Body of pancreas (tissue), 4 donors: ENCODE measurements at regions not wholly inside any gene's neighbourhood (a gene's known extent, or its start where the extent isn't known, plus 50 kb on each side); places are given as distances from the start of the nearest gene placed in this dataset.

Experiments
- ATAC-seq: fragments of 150-250 bp; one replicate; pipeline ENCODE4 v1.9.1; 2016
- DNase-seq, 4 donors: peaks; one replicate each; pipeline ENCODE4 v3.0.0-alpha.2; 2019
- H3K27ac ChIP-seq, 4 donors: fragments of 200-600 bp; sonication (generic); 1 replicate in 3 of 4; 2 replicates in 1 of 4; pipeline versions ENCODE4 v1.5.1 to v1.6.1; 2016 to 2019; ENCODE audit warnings: mild to moderate bottlenecking in 1 of 4, mixed read lengths in 1 of 4, moderate library complexity in 1 of 4
- H3K27me3 ChIP-seq, 2 donors: fragments of 200-600 bp; sonication (generic); one replicate each; pipeline ENCODE4 v1.6.0; 2016; ENCODE audit warnings: mild to moderate bottlenecking in 1 of 2
- H3K36me3 ChIP-seq, 2 donors: fragments of 200-600 bp; sonication (generic); replicated peaks in 1 of 2; 2 replicates each; pipeline ENCODE4 v1.5.1; 2016; ENCODE audit warnings: low read depth in 2 of 2; ENCODE audit not compliant: insufficient read depth in 1 of 2
- H3K4me1 ChIP-seq: fragments of 200-600 bp; sonication (generic); one replicate; pipeline ENCODE4 v1.6.0; 2016
- H3K4me3 ChIP-seq, 2 donors: fragments of 200-600 bp; sonication (generic); 1 replicate in 1 of 2; 2 replicates in 1 of 2; pipeline ENCODE4 v1.5.1; 2016 to 2019
- H3K9me3 ChIP-seq, 3 donors: fragments of 200-600 bp; sonication (generic); 1 replicate in 2 of 3; 2 replicates in 1 of 3; pipeline ENCODE4 v1.5.1; 2016
- CTCF ChIP-seq, 7 experiments: fragments of 450-650 bp in 4 of 7; fragments of 200-600 bp in 3 of 7; sonication (generic) in 3 of 7; IDR thresholded peaks; one replicate each; pipeline ENCODE4 v1.5.1; 2016 to 2019; ENCODE audit warnings: antibody characterized with exemption in 7 of 7
- POLR2A ChIP-seq, 3 donors: fragments of 450-650 bp; IDR thresholded peaks; one replicate each; pipeline ENCODE4 v1.6.1; 2016; ENCODE audit warnings: antibody characterized with exemption in 3 of 3, mild to moderate bottlenecking in 2 of 3
- WGBS, 2 donors: methylation state at CpG; one replicate each; pipeline ENCODE4 v1.1.5; 2017; 5-methylcytosine and 5-hydroxymethylcytosine counted together
- intact Hi-C: fragments of 100-400 bp; cut with DNase I; formaldehyde crosslinking; loops from one replicate; pipeline ENCODE4 v1.15.1; 2023

GRCh38 chr2:40915651-40916050 lies 463.8 kb upstream of the SLC8A1 start:
- ATAC-seq (no peak), DNase-seq (no peak)
- Histone ChIP-seq H3K27me3 (no peaks in the 10 kb centered on the region), H3K4me1 (no peaks in the 10 kb centered on the region), H3K9me3 (no peaks in the 10 kb centered on the region), H3K4me3 (no peak overlapping the region), H3K36me3 (no peaks in the 10 kb centered on the region), H3K27ac (no peak overlapping the region)
- no peak for TF ChIP-seq CTCF (IDR thresholded peaks at IDR 0.05)
- TF ChIP-seq POLR2A (IDR thresholded peaks at IDR 0.05) = no peak
- intact Hi-C loops = no loop called here

- Histone ChIP-seq H3K27me3 (no peaks in the 10 kb centered on the region), H3K4me3 (no peak overlapping the region), H3K9me3 (no peaks in the 10 kb centered on the region), H3K36me3 (no peaks in the 10 kb centered on the region), H3K4me1 (no peaks in the 10 kb centered on the region), H3K27ac (no peak overlapping the region)
- ATAC-seq (no peak), DNase-seq (no peak)
- TF ChIP-seq POLR2A (IDR thresholded peaks at IDR 0.05) (no peak), CTCF (IDR thresholded peaks at IDR 0.05) (no peak)
- intact Hi-C loops = no loop called here
- WGBS, 2 donors = 53 to 57% methylated on average over 2 of the region's 2 CpGs
These were observed 483.5 kb upstream of the SLC8A1 start for GRCh38 chr2:40935349-40935748.

GRCh38 chr2:40937284-40937683 lies 485.4 kb upstream of the SLC8A1 start:
- no peaks in the 10 kb centered on the region for H3K4me1 ChIP-seq
- DNase-seq = no peak
- ATAC-seq = no peak
- intact Hi-C loops = no loop called here
- WGBS, 2 donors = 48 to 67% methylated on average over 3 of the region's 3 CpGs
- TF ChIP-seq POLR2A (IDR thresholded peaks at IDR 0.05) (no peak), CTCF (IDR thresholded peaks at IDR 0.05) (no peak)
- no peaks in the 10 kb centered on the region for H3K9me3 ChIP-seq
- H3K36me3 ChIP-seq = no peaks in the 10 kb centered on the region
- H3K27ac ChIP-seq = no peak overlapping the region
- H3K4me3 ChIP-seq = no peak overlapping the region
- H3K27me3 ChIP-seq = no peaks in the 10 kb centered on the region

GRCh38 chr2:40953341-40953740 lies 501.5 kb upstream of the SLC8A1 start:
- intact Hi-C loops = no loop called here
- H3K9me3 ChIP-seq = no peaks in the 10 kb centered on the region

More at GRCh38 chr2:40953341-40953740, 501.5 kb upstream of the SLC8A1 start:
- Histone ChIP-seq H3K4me1 (no peaks in the 10 kb centered on the region), H3K27ac (no peak overlapping the region), H3K27me3 (no peaks in the 10 kb centered on the region), H3K4me3 (no peak overlapping the region), H3K36me3 (no peaks in the 10 kb centered on the region)
- DNase-seq (no peak), ATAC-seq (no peak)
- WGBS, 2 donors = 82 to 84% methylated on average over 3 of the region's 3 CpGs
- no peak for TF ChIP-seq CTCF (IDR thresholded peaks at IDR 0.05)
- no peak for TF ChIP-seq POLR2A (IDR thresholded peaks at IDR 0.05)
